Naive thymus-derived CD8-positive, alpha-beta T cell (primary cell): ENCODE measurements at regions not wholly inside any gene's neighbourhood (a gene's known extent, or its start where the extent isn't known, plus 50 kb on each side); places are given as distances from the start of the nearest gene placed in this dataset.

ENCODE experiments used
- ATAC-seq, 2 donors: fragments of 150-1000 bp; cut with Tn5 transposase in 1 of 2; sonication (Bioruptor Pico), chemical (Tn5 transposase) in 1 of 2; 1 replicate in 1 of 2; 2 replicates in 1 of 2; pipeline ENCODE4 v1.10.0; 2021; ENCODE audit warnings: mild to moderate bottlenecking in 2 of 2, moderate library complexity in 2 of 2
- POLR2A ChIA-PET: fragments of 350-600 bp; sonication (Branson Sonifier 250); formaldehyde crosslinking; loops from one replicate; lab custom pipeline; 2021; ENCODE audit warnings: antibody characterized with exemption; lab: Charles Lee
- DNase-seq, 10 donors: peaks; one replicate each; pipeline versions ENCODE4 v3.0.0 to v3.0.0-alpha.2; 2020 to 2022
- H3K27ac Mint-ChIP-seq, 10 donors: one replicate each; pipeline ENCODE4 v1.8.0; 2020 to 2022; ENCODE audit warnings: mild to moderate bottlenecking in 10 of 10, mixed read lengths in 10 of 10, moderate library complexity in 4 of 10, inconsistent platforms in 1 of 10
- H3K27me3 Mint-ChIP-seq, 5 donors: one replicate each; pipeline ENCODE4 v1.8.0; 2021 to 2022; ENCODE audit warnings: mixed read lengths in 5 of 5
- H3K36me3 Mint-ChIP-seq, 3 donors: one replicate each; pipeline ENCODE4 v1.8.0; 2020 to 2022; ENCODE audit warnings: mixed read lengths in 3 of 3, mild to moderate bottlenecking in 2 of 3, inconsistent platforms in 1 of 3
- H3K4me1 Mint-ChIP-seq, 4 donors: one replicate each; pipeline ENCODE4 v1.8.0; 2021 to 2022; ENCODE audit warnings: mixed read lengths in 4 of 4
- H3K4me3 Mint-ChIP-seq, 10 donors: one replicate each; pipeline ENCODE4 v1.8.0; 2020 to 2022; ENCODE audit warnings: mild to moderate bottlenecking in 10 of 10, mixed read lengths in 10 of 10, moderate library complexity in 6 of 10, inconsistent platforms in 1 of 10
- H3K9me3 Mint-ChIP-seq, 9 donors: one replicate each; pipeline ENCODE4 v1.8.0; 2020 to 2022; ENCODE audit warnings: mixed read lengths in 9 of 9, mild to moderate bottlenecking in 3 of 9, inconsistent platforms in 1 of 9, moderate library complexity in 1 of 9

DNA sequence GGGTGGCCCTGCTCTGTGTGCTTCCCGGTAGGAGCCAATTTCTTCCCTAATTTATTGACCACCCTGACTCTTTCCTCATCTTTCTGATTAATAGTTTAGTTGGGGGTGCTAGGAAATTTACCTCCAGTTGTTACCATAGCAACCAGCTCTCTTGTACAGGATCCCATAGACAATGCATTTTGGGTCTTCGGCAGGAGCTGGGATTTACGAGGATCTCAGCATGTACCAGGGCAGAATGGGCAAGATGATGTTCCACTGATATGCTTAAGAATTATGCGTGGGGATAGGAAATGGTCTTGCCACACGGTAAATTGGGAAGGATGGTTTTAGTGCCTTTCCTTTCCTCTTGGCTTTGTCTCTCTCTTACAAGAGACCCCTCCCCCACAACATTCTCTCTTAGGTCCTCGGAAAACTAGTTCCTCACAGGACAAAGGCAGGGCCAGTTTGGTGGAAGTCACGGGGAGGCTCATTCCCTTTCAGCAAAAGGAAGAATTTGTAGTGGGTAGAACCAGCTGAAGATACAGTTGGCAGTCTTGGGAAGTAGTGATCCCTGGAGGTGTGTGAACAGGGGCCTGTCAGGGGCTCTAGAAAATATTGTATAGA is 133.4 kb upstream of the SHB start:
- Mint-ChIP-seq H3K9me3 (peaks cover 0 to 12% (median 0%) of the 10 kb centered on the region in 9 donors), H3K4me1 (peaks cover 0 to 7% (median 5%) of the 10 kb centered on the region in 4 donors), H3K27ac (no peak overlapping the region), H3K4me3 (no peak overlapping the region), H3K36me3 (peaks cover 0 to 6% (median 0%) of the 10 kb centered on the region in 3 donors), H3K27me3 (peaks cover 0 to 3% (median 0%) of the 10 kb centered on the region in 5 donors)
- DNase-seq (no peak), ATAC-seq (no peak)
- POLR2A ChIA-PET = interaction anchor here (0.6 kb wide), 1 partner anchor 24 kb away, joined by 3 read pairs; no protein-coding TSS in a partner anchor

GRCh38 chr9:38201844-38202243 is 132.8 kb upstream of the SHB start:
- Mint-ChIP-seq H3K27ac (peak overlapping the region in 1 of 10 donors; percentile 37), H3K9me3 (peaks cover 0 to 12% (median 0%) of the 10 kb centered on the region in 9 donors), H3K4me1 (peaks cover 0 to 7% (median 5%) of the 10 kb centered on the region in 4 donors), H3K27me3 (peaks cover 0 to 3% (median 0%) of the 10 kb centered on the region in 5 donors), H3K36me3 (peaks cover 0 to 6% (median 0%) of the 10 kb centered on the region in 3 donors), H3K4me3 (no peak overlapping the region)
- POLR2A ChIA-PET = no interaction called here
- ATAC-seq (no peak), DNase-seq (no peak)

DNA sequence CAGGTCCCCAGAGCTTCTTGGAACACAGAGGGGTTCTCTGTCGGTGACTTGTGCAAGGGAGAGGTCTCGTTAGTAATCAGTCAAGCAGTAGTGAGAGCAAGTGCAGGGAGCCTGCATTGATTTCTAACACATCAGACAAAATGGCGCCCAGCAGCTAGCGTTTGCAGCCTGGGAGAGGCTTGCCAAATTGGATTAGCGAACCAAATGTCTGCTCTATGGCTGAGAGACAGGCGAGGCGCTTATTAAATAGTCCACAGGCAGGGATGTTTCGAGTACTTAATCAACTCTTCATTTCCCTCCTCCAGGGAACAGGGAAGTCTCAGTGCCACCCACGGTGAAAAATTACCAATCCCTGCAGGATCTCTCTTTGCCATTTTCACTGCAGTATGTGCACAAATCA is 131.4 kb upstream of the SHB start:
- Mint-ChIP-seq H3K27ac (no peak overlapping the region), H3K36me3 (peaks cover 0 to 6% (median 0%) of the 10 kb centered on the region in 3 donors), H3K27me3 (peaks cover 0 to 5% (median 0%) of the 10 kb centered on the region in 5 donors), H3K4me1 (peaks cover 0 to 7% (median 5%) of the 10 kb centered on the region in 4 donors), H3K4me3 (no peak overlapping the region), H3K9me3 (peaks cover 0 to 12% (median 0%) of the 10 kb centered on the region in 9 donors)
- POLR2A ChIA-PET = no interaction called here
- no peak for ATAC-seq
- no peak for DNase-seq

GRCh38 chr9:38198140-38198539 is 129.1 kb upstream of the SHB start:
- POLR2A ChIA-PET = no interaction called here
- H3K9me3 Mint-ChIP-seq = peaks cover 0 to 12% (median 0%) of the 10 kb centered on the region in 9 donors

GRCh38 chr9:38196714-38197113 is 127.7 kb upstream of the SHB start:
- H3K4me3 Mint-ChIP-seq = no peak overlapping the region
- H3K36me3 Mint-ChIP-seq = peaks cover 0 to 6% (median 0%) of the 10 kb centered on the region in 3 donors
- no peaks in the 10 kb centered on the region for H3K4me1 Mint-ChIP-seq
- ATAC-seq = no peak
- peaks cover 0 to 5% (median 0%) of the 10 kb centered on the region in 9 donors for H3K9me3 Mint-ChIP-seq
- no peak for DNase-seq
- peaks cover 0 to 7% (median 2%) of the 10 kb centered on the region in 5 donors for H3K27me3 Mint-ChIP-seq
- H3K27ac Mint-ChIP-seq = no peak overlapping the region
- POLR2A ChIA-PET = no interaction called here

More at GRCh38 chr9:38198140-38198539, 129.1 kb upstream of the SHB start:
- Mint-ChIP-seq H3K27me3 (peaks cover 0 to 7% (median 2%) of the 10 kb centered on the region in 5 donors), H3K36me3 (peaks cover 0 to 6% (median 0%) of the 10 kb centered on the region in 3 donors), H3K27ac (no peak overlapping the region), H3K4me3 (no peak overlapping the region), H3K4me1 (no peaks in the 10 kb centered on the region)
- ATAC-seq (no peak), DNase-seq (no peak)

GRCh38 chr9:38195737-38196161 is 126.7 kb upstream of the SHB start:
- no peaks in the 10 kb centered on the region for H3K36me3 Mint-ChIP-seq
- H3K9me3 Mint-ChIP-seq = no peaks in the 10 kb centered on the region
- H3K4me3 Mint-ChIP-seq = no peak overlapping the region
- DNase-seq (no peak), ATAC-seq (no peak)
- POLR2A ChIA-PET = no interaction called here
- no peaks in the 10 kb centered on the region for H3K4me1 Mint-ChIP-seq
- peaks cover 0 to 7% (median 2%) of the 10 kb centered on the region in 5 donors for H3K27me3 Mint-ChIP-seq
- H3K27ac Mint-ChIP-seq = no peak overlapping the region

DNA sequence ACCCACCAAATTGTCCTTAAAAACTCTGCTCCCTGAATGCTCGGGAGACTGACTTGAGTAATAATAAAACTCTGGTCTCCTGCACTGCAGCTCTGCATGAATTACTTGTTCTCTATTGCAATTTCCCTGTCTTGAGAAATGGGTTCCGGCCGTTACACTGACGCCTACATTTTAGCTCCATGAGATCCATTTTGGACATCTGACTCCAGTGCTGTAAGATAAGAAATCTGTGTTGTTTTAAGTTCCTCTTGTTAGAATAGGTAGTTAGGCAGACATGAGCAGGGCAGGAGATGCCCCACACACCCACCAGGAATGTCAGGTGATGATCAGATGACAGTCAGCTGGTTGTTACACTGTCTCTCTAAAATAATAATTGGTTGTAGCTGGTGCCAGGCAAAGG is 125.8 kb upstream of the SHB start:
- Mint-ChIP-seq H3K27ac (peak overlapping the region in 1 of 10 donors; percentile 20), H3K36me3 (no peaks in the 10 kb centered on the region), H3K4me3 (no peak overlapping the region), H3K27me3 (peaks cover 0 to 7% (median 2%) of the 10 kb centered on the region in 5 donors), H3K4me1 (no peaks in the 10 kb centered on the region), H3K9me3 (no peaks in the 10 kb centered on the region)
- no peak for ATAC-seq
- no peak for DNase-seq
- POLR2A ChIA-PET = no interaction called here

GRCh38 chr9:38192731-38193265 is 123.8 kb upstream of the SHB start:
- Mint-ChIP-seq H3K27me3 (peaks cover 0 to 6% (median 2%) of the 10 kb centered on the region in 5 donors), H3K4me1 (no peaks in the 10 kb centered on the region), H3K4me3 (no peak overlapping the region), H3K36me3 (no peaks in the 10 kb centered on the region), H3K27ac (no peak overlapping the region), H3K9me3 (no peaks in the 10 kb centered on the region)
- DNase-seq = no peak
- no peak for ATAC-seq
- POLR2A ChIA-PET = no interaction called here

- Mint-ChIP-seq H3K27me3 (peaks cover 0 to 4% (median 0%) of the 10 kb centered on the region in 5 donors), H3K9me3 (no peaks in the 10 kb centered on the region), H3K4me3 (no peak overlapping the region), H3K4me1 (no peaks in the 10 kb centered on the region), H3K27ac (no peak overlapping the region), H3K36me3 (no peaks in the 10 kb centered on the region)
- ATAC-seq (no peak), DNase-seq (no peak)
- POLR2A ChIA-PET = no interaction called here
Observed at GRCh38 chr9:38186404-38187115, 117.5 kb upstream of the SHB start.

DNA sequence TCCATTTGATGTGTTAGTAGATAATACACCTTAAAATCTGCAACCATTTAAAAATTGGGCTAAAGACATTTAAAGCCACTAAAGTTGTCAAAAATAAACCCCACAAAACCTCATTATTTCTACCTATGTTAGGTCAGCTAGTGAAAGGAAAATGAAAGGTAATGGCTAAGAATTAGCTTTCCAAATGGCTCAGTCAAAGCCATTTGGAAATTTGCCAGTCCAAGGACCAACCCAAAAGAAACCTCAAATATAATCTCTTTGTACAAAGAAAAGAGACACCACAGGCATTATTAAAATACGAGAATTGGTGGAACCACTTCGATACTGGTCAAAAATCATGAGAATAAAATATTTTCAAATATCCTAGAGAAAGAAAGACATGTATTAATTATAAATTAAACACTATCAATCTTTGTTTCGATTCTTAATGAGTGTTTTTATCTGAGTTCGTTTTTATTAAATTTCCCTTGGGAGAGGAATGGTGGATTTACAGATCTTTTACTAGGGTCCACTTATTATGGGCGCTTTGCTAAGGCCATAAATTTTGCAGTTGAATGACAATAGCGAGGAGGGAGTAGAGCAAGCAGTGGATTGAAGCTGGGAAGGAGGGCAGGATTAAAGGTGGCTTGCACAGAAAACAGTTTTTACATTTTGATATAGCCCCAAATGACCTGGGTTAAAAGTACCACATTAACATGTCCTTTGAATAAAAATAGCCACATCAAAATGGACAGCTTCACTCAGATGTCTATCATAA is 116.8 kb upstream of the SHB start:
- Mint-ChIP-seq H3K27me3 (peaks cover 0 to 4% (median 0%) of the 10 kb centered on the region in 5 donors), H3K9me3 (no peaks in the 10 kb centered on the region), H3K27ac (no peak overlapping the region), H3K36me3 (no peaks in the 10 kb centered on the region), H3K4me3 (no peak overlapping the region), H3K4me1 (no peaks in the 10 kb centered on the region)
- POLR2A ChIA-PET = no interaction called here
- ATAC-seq = no peak
- no peak for DNase-seq

- Mint-ChIP-seq H3K27me3 (peaks cover 0 to 4% (median 0%) of the 10 kb centered on the region in 5 donors), H3K4me3 (no peak overlapping the region), H3K9me3 (no peaks in the 10 kb centered on the region), H3K27ac (no peak overlapping the region), H3K36me3 (no peaks in the 10 kb centered on the region), H3K4me1 (no peaks in the 10 kb centered on the region)
- DNase-seq (no peak), ATAC-seq (no peak)
- POLR2A ChIA-PET = no interaction called here
Observed at GRCh38 chr9:38183994-38184568, 115.1 kb upstream of the SHB start.

- no peaks in the 10 kb centered on the region for H3K9me3 Mint-ChIP-seq
- no peak for DNase-seq
- no peaks in the 10 kb centered on the region for H3K36me3 Mint-ChIP-seq
- H3K27me3 Mint-ChIP-seq = peaks cover 0 to 2% (median 0%) of the 10 kb centered on the region in 5 donors
- POLR2A ChIA-PET = no interaction called here
- H3K4me3 Mint-ChIP-seq = no peak overlapping the region
- no peak for ATAC-seq
- H3K4me1 Mint-ChIP-seq = peaks cover 0 to 7% (median 5%) of the 10 kb centered on the region in 4 donors
- no peak overlapping the region for H3K27ac Mint-ChIP-seq
Observed at GRCh38 chr9:38182321-38182720, 113.3 kb upstream of the SHB start.
